Breast epithelium (tissue), 4 donors: ENCODE measurements at regions not wholly inside any gene's neighbourhood (a gene's known extent, or its start where the extent isn't known, plus 50 kb on each side); places are given as distances from the start of the nearest gene placed in this dataset.
A peak's percentile ranks its signal among the peaks of the same experiment; 100 is the strongest.
"Not testable (repeated sequence)": the region's sequence is repeated elsewhere in the genome, so short reads cannot be mapped to it uniquely, and the experiment has no call there.

Experiments
- DNase-seq, 2 donors: peaks; one replicate each; pipeline ENCODE4 v3.0.0-alpha.2; 2019; ENCODE audit warnings: low spot score in 2 of 2
- H3K27ac ChIP-seq, 2 donors: fragments of 200-600 bp; sonication (generic) in 1 of 2; one replicate each; pipeline ENCODE4 v1.5.1; 2016 to 2019; ENCODE audit warnings: mild to moderate bottlenecking in 1 of 2
- H3K27me3 ChIP-seq, 2 donors: fragments of 200-600 bp; sonication (generic) in 1 of 2; one replicate each; pipeline versions ENCODE4 v1.5.1 to v1.6.0; 2017 to 2019; ENCODE audit warnings: control low read depth in 1 of 2, mild to moderate bottlenecking in 1 of 2
- H3K36me3 ChIP-seq: fragments of 200-600 bp; one replicate; pipeline ENCODE4 v1.5.1; 2019
- H3K4me1 ChIP-seq, 2 donors: fragments of 200-600 bp; sonication (generic); one replicate each; pipeline ENCODE4 v1.5.1; 2016 to 2019; ENCODE audit warnings: control low read depth in 1 of 2
- H3K4me3 ChIP-seq, 3 donors: fragments of 200-600 bp; sonication (generic); 1 replicate in 2 of 3; 2 replicates in 1 of 3; pipeline ENCODE4 v1.5.1; 2016 to 2019; ENCODE audit warnings: mild to moderate bottlenecking in 3 of 3, moderate library complexity in 2 of 3
- H3K9me3 ChIP-seq, 2 donors: fragments of 200-600 bp; sonication (generic) in 1 of 2; one replicate each; pipeline ENCODE4 v1.5.1; 2016 to 2019; ENCODE audit warnings: control low read depth in 1 of 2
- CTCF ChIP-seq, 3 donors: fragments of 450-650 bp; IDR thresholded peaks; one replicate each; pipeline ENCODE4 v1.5.1; 2016 to 2017; ENCODE audit warnings: antibody characterized with exemption in 3 of 3, mild to moderate bottlenecking in 3 of 3, moderate library complexity in 3 of 3
- POLR2A ChIP-seq: fragments of 450-650 bp; IDR thresholded peaks from one replicate; pipeline ENCODE4 v1.6.1; 2016; ENCODE audit warnings: antibody characterized with exemption, mild to moderate bottlenecking, moderate library complexity
- POLR2AphosphoS5 ChIP-seq, 3 donors: sonication (generic); formaldehyde crosslinking; IDR thresholded peaks; one replicate each; pipeline ENCODE4 v1.6.1; 2017; ENCODE audit warnings: antibody characterized with exemption in 3 of 3
- intact Hi-C: fragments of 100-400 bp; cut with DNase I; formaldehyde crosslinking; loops from one replicate; pipeline ENCODE4 v1.15.1; 2023; ENCODE audit warnings: low total_unique reads

GRCh38 chr10:114872519-114873087, 51.0 kb downstream of the FHIP2A start:
- H3K27ac ChIP-seq: no peak overlapping the region
- TF ChIP-seq POLR2AphosphoS5 (IDR thresholded peaks at IDR 0.05): no peak
- TF ChIP-seq POLR2A: no peak
- no peak for TF ChIP-seq CTCF (IDR thresholded peaks at IDR 0.05)
- no peaks in the 10 kb centered on the region for H3K4me1 ChIP-seq
- no peak for DNase-seq
- intact Hi-C loops: loop anchor here (5.0 kb wide), 1 partner anchor 95 kb away; no protein-coding TSS in a partner anchor
- H3K4me3 ChIP-seq: no peak overlapping the region
- no peaks in the 10 kb centered on the region for H3K9me3 ChIP-seq
- no peaks in the 10 kb centered on the region for H3K36me3 ChIP-seq
- no peaks in the 10 kb centered on the region for H3K27me3 ChIP-seq

- intact Hi-C loops: loop anchor here (5.0 kb wide), 1 partner anchor 92 kb away; no protein-coding TSS in a partner anchor
- H3K9me3 ChIP-seq: no peaks in the 10 kb centered on the region
- no peaks in the 10 kb centered on the region for H3K4me1 ChIP-seq
- DNase-seq: no peak
- H3K27me3 ChIP-seq: no peaks in the 10 kb centered on the region
- no peaks in the 10 kb centered on the region for H3K36me3 ChIP-seq
- H3K27ac ChIP-seq: no peak overlapping the region
- TF ChIP-seq POLR2AphosphoS5 (IDR thresholded peaks at IDR 0.05) (no peak), CTCF (IDR thresholded peaks at IDR 0.05) (no peak), POLR2A (no peak)
- H3K4me3 ChIP-seq: no peak overlapping the region
Measured at GRCh38 chr10:114874827-114875411, 53.3 kb downstream of the FHIP2A start.

- intact Hi-C loops, H3K27me3 ChIP-seq, H3K4me3 ChIP-seq, H3K4me1 ChIP-seq, H3K36me3 ChIP-seq, H3K9me3 ChIP-seq, H3K27ac ChIP-seq, DNase-seq: not testable (repeated sequence)
Measured at GRCh38 chr10:114875590-114876081, 54.1 kb downstream of the FHIP2A start.

- no peaks in the 10 kb centered on the region for H3K4me1 ChIP-seq
- H3K27me3 ChIP-seq: no peaks in the 10 kb centered on the region
- no peaks in the 10 kb centered on the region for H3K36me3 ChIP-seq
- no peak for DNase-seq
- no peak for TF ChIP-seq CTCF (IDR thresholded peaks at IDR 0.05)
- no peak for TF ChIP-seq POLR2AphosphoS5 (IDR thresholded peaks at IDR 0.05)
- no peak for TF ChIP-seq POLR2A
- no peaks in the 10 kb centered on the region for H3K9me3 ChIP-seq
- H3K27ac ChIP-seq: peak overlapping the region in 1 of 2 donors; percentile 5
- intact Hi-C loops: no loop called here
- H3K4me3 ChIP-seq: no peak overlapping the region
Measured at GRCh38 chr10:114876169-114876568, 54.6 kb downstream of the FHIP2A start.

- Histone ChIP-seq H3K9me3 (no peaks in the 10 kb centered on the region), H3K4me1 (no peaks in the 10 kb centered on the region), H3K27me3 (no peaks in the 10 kb centered on the region), H3K36me3 (no peaks in the 10 kb centered on the region), H3K27ac (peak overlapping the region in 1 of 2 donors; percentile 5), H3K4me3 (no peak overlapping the region)
- TF ChIP-seq POLR2A: no peak
- TF ChIP-seq CTCF (IDR thresholded peaks at IDR 0.05): peak; percentile 19 to 69 (median 69)
- intact Hi-C loops: no loop called here
- DNase-seq: peak; percentile 36 to 73
Measured at GRCh38 chr10:114876602-114877300, 55.2 kb downstream of the FHIP2A start.
